Adrenal gland (tissue), 5 donors: ENCODE measurements at regions not wholly inside any gene's neighbourhood (a gene's known extent, or its start where the extent isn't known, plus 50 kb on each side); places are given as distances from the start of the nearest gene placed in this dataset.

Experiments used
- CTCF ChIP-seq, 6 experiments: fragments of 450-650 bp in 4 of 6; fragments of 200-600 bp in 2 of 6; sonication (generic) in 1 of 6; IDR thresholded peaks; 1 replicate in 5 of 6; 2 replicates in 1 of 6; pipeline versions ENCODE4 v1.5.1 to v1.8.0; 2016 to 2021; ENCODE audit warnings: antibody characterized with exemption in 6 of 6, mild to moderate bottlenecking in 2 of 6, moderate library complexity in 1 of 6
- POLR2A ChIP-seq, 2 donors: fragments of 450-650 bp; IDR thresholded peaks; one replicate each; pipeline ENCODE4 v1.6.1; 2017; ENCODE audit warnings: antibody characterized with exemption in 2 of 2, mild to moderate bottlenecking in 2 of 2, moderate library complexity in 1 of 2
- donor health status: DM: no; HTN: no; CAD: no.

- TF ChIP-seq CTCF (IDR thresholded peaks at IDR 0.05) (no peak), POLR2A (IDR thresholded peaks at IDR 0.05) (no peak)
Measured at GRCh38 chr21:28580585-28580984, 412.1 kb downstream of the LTN1 start.
